ENCODE measurements at regions not wholly inside any gene's neighbourhood (a gene's known extent, or its start where the extent isn't known, plus 50 kb on each side); places are given as distances from the start of the nearest gene placed in this dataset.

GRCh38 chr7:117982071-117983055 lies 109.1 kb upstream of the CTTNBP2 start:
- H3K27ac ChIP-seq: no peak overlapping the region
- TF ChIP-seq CTCF (IDR thresholded peaks at IDR 0.05) (no peak), POLR2A (IDR thresholded peaks at IDR 0.05) (no peak)
- H3K27me3 ChIP-seq: no peaks in the 10 kb centered on the region
- H3K36me3 ChIP-seq: no peaks in the 10 kb centered on the region
- H3K4me3 ChIP-seq: no peak overlapping the region
- ATAC-seq (no peak), DNase-seq (no peak)
- WGBS, 4 donors: 60 to 70% (median 66%) methylated on average over 11 of the region's 11 CpGs
- intact Hi-C loops (cut with DNase I): no loop called here
- no peaks in the 10 kb centered on the region for H3K4me1 ChIP-seq
- H3K9me3 ChIP-seq: no peaks in the 10 kb centered on the region

- TF ChIP-seq POLR2A (IDR thresholded peaks at IDR 0.05) (no peak), CTCF (IDR thresholded peaks at IDR 0.05) (no peak)
- H3K4me1 ChIP-seq: no peaks in the 10 kb centered on the region
- no peaks in the 10 kb centered on the region for H3K9me3 ChIP-seq
- intact Hi-C loops (cut with DNase I): no loop called here
- ATAC-seq: no peak
- H3K36me3 ChIP-seq: no peaks in the 10 kb centered on the region
- H3K27ac ChIP-seq: no peak overlapping the region
- no peak overlapping the region for H3K4me3 ChIP-seq
- no peak for DNase-seq
- H3K27me3 ChIP-seq: no peaks in the 10 kb centered on the region
- 73 to 83% (median 80%) methylated on average over 2 of the region's 2 CpGs for WGBS, 4 donors
Measured at GRCh38 chr7:117986645-117987269, 113.5 kb upstream of the CTTNBP2 start.

- TF ChIP-seq POLR2A (IDR thresholded peaks at IDR 0.05) (no peak), CTCF (IDR thresholded peaks at IDR 0.05) (no peak)
- H3K9me3 ChIP-seq: no peaks in the 10 kb centered on the region
- H3K4me3 ChIP-seq: no peak overlapping the region
- ATAC-seq (no peak), DNase-seq (no peak)
- no peaks in the 10 kb centered on the region for H3K27me3 ChIP-seq
- H3K4me1 ChIP-seq: no peaks in the 10 kb centered on the region
- H3K27ac ChIP-seq: no peak overlapping the region
- intact Hi-C loops (cut with DNase I): no loop called here
- no peaks in the 10 kb centered on the region for H3K36me3 ChIP-seq
Measured at GRCh38 chr7:117990834-117991233, 117.6 kb upstream of the CTTNBP2 start.

- Histone ChIP-seq H3K4me3 (no peak overlapping the region), H3K27me3 (no peaks in the 10 kb centered on the region), H3K27ac (no peak overlapping the region), H3K9me3 (no peaks in the 10 kb centered on the region), H3K4me1 (no peaks in the 10 kb centered on the region), H3K36me3 (no peaks in the 10 kb centered on the region)
- no peak for DNase-seq
- ATAC-seq: no peak
- intact Hi-C loops (cut with DNase I): no loop called here
- TF ChIP-seq CTCF (IDR thresholded peaks at IDR 0.05): no peak
- no peak for TF ChIP-seq POLR2A (IDR thresholded peaks at IDR 0.05)
- 83 to 90% (median 85%) methylated on average over 1 of the region's 1 CpG for WGBS, 4 donors
Measured at GRCh38 chr7:117992635-117993376, 119.6 kb upstream of the CTTNBP2 start.
